SK-N-SH (cell line): ENCODE measurements at regions not wholly inside any gene's neighbourhood (a gene's known extent, or its start where the extent isn't known, plus 50 kb on each side); places are given as distances from the start of the nearest gene placed in this dataset.

Source experiments
- CTCF ChIA-PET: fragments of 300-600, 350-600 bp; formaldehyde crosslinking; extraction: SDS; loops from one replicate; lab custom pipeline; 2021; lab: Yijun Ruan, JAX
- POLR2A ChIA-PET: fragments of 350-600 bp; sonication (Branson Sonifier 250); formaldehyde crosslinking; extraction: SDS; loops from one replicate; lab custom pipeline; 2020; ENCODE audit warnings: antibody characterized with exemption, inconsistent platforms; lab: Yijun Ruan, JAX
- DNase-seq: peaks from one replicate; pipeline ENCODE4 v3.0.0; 2012
- H2AFZ ChIP-seq: fragments of 200-600 bp; sonication (generic); 2 replicates; pipeline ENCODE4 v1.8.1; 2016; ENCODE audit warnings: antibody characterized with exemption, mild to moderate bottlenecking, low read depth
- H3F3A ChIP-seq: fragments of 200-600 bp; sonication (generic); replicated peaks from 2 replicates; pipeline ENCODE3; 2016; ENCODE audit warnings: antibody characterized with exemption, mild to moderate bottlenecking; ENCODE audit not compliant: insufficient read depth
- H3K27ac ChIP-seq, 2 experiments: fragments of 200-500 bp in 1 of 2; fragments of 200-600 bp in 1 of 2; sonication (Bioruptor generic) in 1 of 2; sonication (generic), shearing (Covaris generic) in 1 of 2; 2 replicates each; pipeline versions ENCODE4 v1.5.1 to v1.6.1; 2014 to 2016; ENCODE audit warnings: low read depth in 2 of 2, inconsistent platforms in 1 of 2, low read length in 1 of 2, mild to moderate bottlenecking in 1 of 2, mixed read lengths in 1 of 2
- H3K27me3 ChIP-seq: fragments of 200-600 bp; sonication (generic), shearing (Covaris generic); 2 replicates; pipeline ENCODE4 v1.6.1; 2016; ENCODE audit warnings: mixed run types; ENCODE audit not compliant: insufficient read depth
- H3K36me3 ChIP-seq, 2 experiments: fragments of 200-500 bp in 1 of 2; fragments of 200-600 bp in 1 of 2; sonication (Bioruptor generic) in 1 of 2; sonication (generic) in 1 of 2; replicated peaks in 1 of 2; 2 replicates each; pipeline versions ENCODE3 to v1.5.1; 2014 to 2016; ENCODE audit warnings: low read length in 1 of 2, mild to moderate bottlenecking in 1 of 2; ENCODE audit not compliant: insufficient read depth in 2 of 2, control insufficient read depth in 1 of 2
- H3K4me1 ChIP-seq, 2 experiments: fragments of 200-500 bp in 1 of 2; fragments of 200-600 bp in 1 of 2; sonication (Bioruptor generic) in 1 of 2; sonication (generic), shearing (Covaris generic) in 1 of 2; 2 replicates each; pipeline versions ENCODE4 v1.5.1 to v1.6.1; 2014 to 2016; ENCODE audit warnings: low read depth in 1 of 2, low read length in 1 of 2, mixed run types in 1 of 2; ENCODE audit not compliant: insufficient read depth in 2 of 2, control insufficient read depth in 1 of 2
- H3K4me2 ChIP-seq: fragments of 200-600 bp; sonication (generic), shearing (Covaris generic); 2 replicates; pipeline ENCODE4 v1.6.1; 2017; ENCODE audit warnings: mixed run types
- H3K4me3 ChIP-seq, 2 experiments: fragments of 200-500 bp in 1 of 2; fragments of 200-600 bp in 1 of 2; sonication (Bioruptor generic) in 1 of 2; sonication (generic), shearing (Covaris generic) in 1 of 2; 2 replicates each; pipeline versions ENCODE4 v1.5.1 to v1.8.1; 2014 to 2016; ENCODE audit warnings: low read depth in 2 of 2, inconsistent platforms in 1 of 2, low read length in 1 of 2, mild to moderate bottlenecking in 1 of 2, mixed read lengths in 1 of 2, moderate library complexity in 1 of 2
- H3K79me2 ChIP-seq: fragments of 200-600 bp; sonication (generic); 2 replicates; pipeline ENCODE4 v1.8.1; 2017; ENCODE audit warnings: mild to moderate bottlenecking; ENCODE audit not compliant: insufficient read depth
- H3K9ac ChIP-seq: fragments of 200-600 bp; sonication (generic); 2 replicates; pipeline ENCODE4 v1.6.1; 2017; ENCODE audit warnings: mixed run types
- H3K9me2 ChIP-seq: fragments of 200-600 bp; sonication (generic); 2 replicates; pipeline ENCODE4 v1.6.1; 2017; ENCODE audit warnings: mixed run types
- H3K9me3 ChIP-seq: fragments of 200-600 bp; sonication (generic); 2 replicates; pipeline ENCODE4 v1.6.1; 2017; ENCODE audit warnings: mixed run types, mild to moderate bottlenecking, moderate library complexity
- H4K20me1 ChIP-seq: fragments of 200-600 bp; sonication (generic); 2 replicates; pipeline ENCODE4 v1.6.1; 2017; ENCODE audit warnings: mild to moderate bottlenecking, mixed run types; ENCODE audit not compliant: insufficient read depth
- CHD2 ChIP-seq: fragments of 150-350 bp; IDR thresholded peaks from 2 replicates; pipeline ENCODE4 v1.6.1; 2018; ENCODE audit warnings: low read length; ENCODE audit not compliant: partially characterized antibody
- ELF1 ChIP-seq: IDR thresholded peaks from 2 replicates; pipeline ENCODE4 v1.4.0; 2012
- EP300 ChIP-seq, 2 experiments: IDR thresholded peaks; 2 replicates each; pipeline versions ENCODE4 v1.4.0 to v1.6.1; 2012; ENCODE audit warnings: borderline replicate concordance in 1 of 2, low read depth in 1 of 2, low read length in 1 of 2
- EZH2phosphoT487 ChIP-seq: fragments of 200-600 bp; sonication (generic); IDR thresholded peaks from 2 replicates; pipeline ENCODE4 v1.6.1; 2017; ENCODE audit warnings: low read depth, mixed run types, mild to moderate bottlenecking, antibody characterized with exemption, moderate library complexity, borderline replicate concordance
- FOXJ3 ChIP-seq: sonication (generic); formaldehyde crosslinking; IDR thresholded peaks from 2 replicates; pipeline ENCODE4 v1.5.1; 2020; ENCODE audit warnings: mild to moderate bottlenecking, missing genetic modification reagents
- GABPA ChIP-seq: IDR thresholded peaks from 2 replicates; pipeline ENCODE4 v1.4.0; 2012; ENCODE audit warnings: low read depth, mild to moderate bottlenecking
- NFIC ChIP-seq: IDR thresholded peaks from 2 replicates; pipeline ENCODE4 v1.4.0; 2012; ENCODE audit warnings: borderline replicate concordance
- NRF1 ChIP-seq: IDR thresholded peaks from 2 replicates; pipeline ENCODE4 v1.6.1; 2012; ENCODE audit warnings: low read depth, mild to moderate bottlenecking, low read length
- POLR2AphosphoS5 ChIP-seq: IDR thresholded peaks from 2 replicates; pipeline ENCODE4 v1.6.1; 2012; ENCODE audit warnings: low read depth, low read length
- SIN3A ChIP-seq: IDR thresholded peaks from 2 replicates; pipeline ENCODE4 v1.6.1; 2012; ENCODE audit warnings: low read depth, mild to moderate bottlenecking, low read length, moderate library complexity, borderline replicate concordance
- SMC3 ChIP-seq: IDR thresholded peaks from 2 replicates; pipeline ENCODE4 v1.6.1; 2012; ENCODE audit warnings: low read depth, low read length, improper control_type of control experiment
- TCF12 ChIP-seq: IDR thresholded peaks from 2 replicates; pipeline ENCODE4 v1.4.0; 2012
- TEAD4 ChIP-seq: IDR thresholded peaks from 2 replicates; pipeline ENCODE4 v1.4.0; 2012; ENCODE audit warnings: mild to moderate bottlenecking, borderline replicate concordance; ENCODE audit not compliant: insufficient read depth
- WGBS: methylation state at CpG from one replicate; pipeline ENCODE4 v1.1.6; 2017; ENCODE audit warnings: low lambda C conversion rate; 5-methylcytosine and 5-hydroxymethylcytosine counted together
- TF ChIP-seq, protein P1 (sequence below): IDR thresholded peaks from 2 replicates; pipeline ENCODE4 v1.6.1; 2012; ENCODE audit warnings: mild to moderate bottlenecking, low read depth, low read length, moderate library complexity
- TF ChIP-seq, protein P2 (sequence below): IDR thresholded peaks from 2 replicates; pipeline ENCODE4 v1.4.0; 2012; ENCODE audit warnings: low read depth, borderline replicate concordance
- TF ChIP-seq, protein P3 (sequence below): fragments of 150-350 bp; IDR thresholded peaks from 2 replicates; pipeline ENCODE4 v1.6.1; 2016; ENCODE audit warnings: mild to moderate bottlenecking, low read depth, low read length
- TF ChIP-seq, protein P4 (sequence below): fragments of 150-350 bp; IDR thresholded peaks from 2 replicates; pipeline ENCODE4 v1.6.1; 2017; ENCODE audit warnings: antibody characterized with exemption, low read length, low read depth, borderline replicate concordance
- TF ChIP-seq, protein P5 (sequence below): IDR thresholded peaks from 2 replicates; pipeline ENCODE4 v1.4.0; 2012; ENCODE audit warnings: low read depth

DNA sequence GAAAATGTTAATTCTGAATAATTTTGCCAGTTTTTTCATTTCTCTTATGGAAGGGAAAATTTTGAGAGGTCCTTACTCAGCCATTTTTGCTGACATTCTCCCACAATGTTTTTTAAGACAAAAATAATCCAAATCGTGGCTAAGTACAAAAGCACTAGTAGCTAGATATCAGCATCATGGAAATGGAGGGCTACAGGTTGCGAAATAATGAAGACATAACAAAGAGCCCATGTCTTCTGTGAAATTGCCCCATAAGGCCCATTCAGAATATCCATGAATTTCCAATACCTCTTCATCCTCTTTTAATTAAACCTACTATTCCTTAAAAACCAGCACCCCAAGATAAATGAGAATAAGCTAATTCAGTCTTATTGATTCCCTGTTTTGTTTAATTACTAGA is 107.4 kb downstream of the HNRNPD start:
- POLR2A ChIA-PET, result no interaction called here
- WGBS, result 0% methylated on average over 2 of the region's 2 CpGs
- CTCF ChIA-PET, result no interaction called here

DNA sequence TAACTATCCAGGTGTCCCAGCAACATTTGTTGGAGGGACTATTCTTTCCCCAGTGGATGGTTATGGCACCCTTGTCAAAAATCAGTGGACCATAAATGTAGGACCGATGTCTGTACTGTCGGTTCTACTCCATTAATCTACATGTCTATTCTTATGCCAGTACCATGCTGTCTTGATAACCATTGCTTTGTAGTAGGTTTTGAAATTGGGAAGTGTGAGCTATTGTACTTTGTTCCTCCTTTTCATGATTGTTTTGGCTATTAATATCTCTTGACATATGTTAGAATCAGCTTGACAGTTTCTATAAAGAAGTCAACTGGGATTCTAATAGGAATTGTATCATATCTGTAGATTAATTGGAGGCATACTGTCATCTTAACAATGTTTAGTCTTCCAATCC is 112.7 kb downstream of the HNRNPD start:
- Histone ChIP-seq H4K20me1 (no peaks in the 10 kb centered on the region), H3K4me2 (no peak overlapping the region), H3K36me3 (no peaks in the 10 kb centered on the region), H3K4me1 (no peaks in the 10 kb centered on the region), H3K27me3 (no peaks in the 10 kb centered on the region), H3K4me3 (no peak overlapping the region), H3K27ac (no peak overlapping the region), H3K9me3 (no peaks in the 10 kb centered on the region), H3K9me2 (no peaks in the 10 kb centered on the region), H3F3A (no peaks in the 10 kb centered on the region), H2AFZ (no peak overlapping the region), H3K9ac (no peak overlapping the region), H3K79me2 (no peaks in the 10 kb centered on the region)
- no peak for DNase-seq
- WGBS, result 2% methylated on average over 2 of the region's 2 CpGs
- POLR2A ChIA-PET, result no interaction called here
- TF ChIP-seq, protein P1, sequence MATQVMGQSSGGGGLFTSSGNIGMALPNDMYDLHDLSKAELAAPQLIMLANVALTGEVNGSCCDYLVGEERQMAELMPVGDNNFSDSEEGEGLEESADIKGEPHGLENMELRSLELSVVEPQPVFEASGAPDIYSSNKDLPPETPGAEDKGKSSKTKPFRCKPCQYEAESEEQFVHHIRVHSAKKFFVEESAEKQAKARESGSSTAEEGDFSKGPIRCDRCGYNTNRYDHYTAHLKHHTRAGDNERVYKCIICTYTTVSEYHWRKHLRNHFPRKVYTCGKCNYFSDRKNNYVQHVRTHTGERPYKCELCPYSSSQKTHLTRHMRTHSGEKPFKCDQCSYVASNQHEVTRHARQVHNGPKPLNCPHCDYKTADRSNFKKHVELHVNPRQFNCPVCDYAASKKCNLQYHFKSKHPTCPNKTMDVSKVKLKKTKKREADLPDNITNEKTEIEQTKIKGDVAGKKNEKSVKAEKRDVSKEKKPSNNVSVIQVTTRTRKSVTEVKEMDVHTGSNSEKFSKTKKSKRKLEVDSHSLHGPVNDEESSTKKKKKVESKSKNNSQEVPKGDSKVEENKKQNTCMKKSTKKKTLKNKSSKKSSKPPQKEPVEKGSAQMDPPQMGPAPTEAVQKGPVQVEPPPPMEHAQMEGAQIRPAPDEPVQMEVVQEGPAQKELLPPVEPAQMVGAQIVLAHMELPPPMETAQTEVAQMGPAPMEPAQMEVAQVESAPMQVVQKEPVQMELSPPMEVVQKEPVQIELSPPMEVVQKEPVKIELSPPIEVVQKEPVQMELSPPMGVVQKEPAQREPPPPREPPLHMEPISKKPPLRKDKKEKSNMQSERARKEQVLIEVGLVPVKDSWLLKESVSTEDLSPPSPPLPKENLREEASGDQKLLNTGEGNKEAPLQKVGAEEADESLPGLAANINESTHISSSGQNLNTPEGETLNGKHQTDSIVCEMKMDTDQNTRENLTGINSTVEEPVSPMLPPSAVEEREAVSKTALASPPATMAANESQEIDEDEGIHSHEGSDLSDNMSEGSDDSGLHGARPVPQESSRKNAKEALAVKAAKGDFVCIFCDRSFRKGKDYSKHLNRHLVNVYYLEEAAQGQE, result no peak
- no peak for TF ChIP-seq GABPA
- TF ChIP-seq, protein P2, sequence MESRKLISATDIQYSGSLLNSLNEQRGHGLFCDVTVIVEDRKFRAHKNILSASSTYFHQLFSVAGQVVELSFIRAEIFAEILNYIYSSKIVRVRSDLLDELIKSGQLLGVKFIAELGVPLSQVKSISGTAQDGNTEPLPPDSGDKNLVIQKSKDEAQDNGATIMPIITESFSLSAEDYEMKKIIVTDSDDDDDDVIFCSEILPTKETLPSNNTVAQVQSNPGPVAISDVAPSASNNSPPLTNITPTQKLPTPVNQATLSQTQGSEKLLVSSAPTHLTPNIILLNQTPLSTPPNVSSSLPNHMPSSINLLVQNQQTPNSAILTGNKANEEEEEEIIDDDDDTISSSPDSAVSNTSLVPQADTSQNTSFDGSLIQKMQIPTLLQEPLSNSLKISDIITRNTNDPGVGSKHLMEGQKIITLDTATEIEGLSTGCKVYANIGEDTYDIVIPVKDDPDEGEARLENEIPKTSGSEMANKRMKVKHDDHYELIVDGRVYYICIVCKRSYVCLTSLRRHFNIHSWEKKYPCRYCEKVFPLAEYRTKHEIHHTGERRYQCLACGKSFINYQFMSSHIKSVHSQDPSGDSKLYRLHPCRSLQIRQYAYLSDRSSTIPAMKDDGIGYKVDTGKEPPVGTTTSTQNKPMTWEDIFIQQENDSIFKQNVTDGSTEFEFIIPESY, result no peak
- TF ChIP-seq, protein P3, sequence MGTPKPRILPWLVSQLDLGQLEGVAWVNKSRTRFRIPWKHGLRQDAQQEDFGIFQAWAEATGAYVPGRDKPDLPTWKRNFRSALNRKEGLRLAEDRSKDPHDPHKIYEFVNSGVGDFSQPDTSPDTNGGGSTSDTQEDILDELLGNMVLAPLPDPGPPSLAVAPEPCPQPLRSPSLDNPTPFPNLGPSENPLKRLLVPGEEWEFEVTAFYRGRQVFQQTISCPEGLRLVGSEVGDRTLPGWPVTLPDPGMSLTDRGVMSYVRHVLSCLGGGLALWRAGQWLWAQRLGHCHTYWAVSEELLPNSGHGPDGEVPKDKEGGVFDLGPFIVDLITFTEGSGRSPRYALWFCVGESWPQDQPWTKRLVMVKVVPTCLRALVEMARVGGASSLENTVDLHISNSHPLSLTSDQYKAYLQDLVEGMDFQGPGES, result no peak
- TF ChIP-seq, protein P4, sequence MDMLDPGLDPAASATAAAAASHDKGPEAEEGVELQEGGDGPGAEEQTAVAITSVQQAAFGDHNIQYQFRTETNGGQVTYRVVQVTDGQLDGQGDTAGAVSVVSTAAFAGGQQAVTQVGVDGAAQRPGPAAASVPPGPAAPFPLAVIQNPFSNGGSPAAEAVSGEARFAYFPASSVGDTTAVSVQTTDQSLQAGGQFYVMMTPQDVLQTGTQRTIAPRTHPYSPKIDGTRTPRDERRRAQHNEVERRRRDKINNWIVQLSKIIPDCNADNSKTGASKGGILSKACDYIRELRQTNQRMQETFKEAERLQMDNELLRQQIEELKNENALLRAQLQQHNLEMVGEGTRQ, result no peak
- no peak for TF ChIP-seq TEAD4
- TF ChIP-seq NFIC, result no peak
- no peak for TF ChIP-seq SMC3
- no peak for TF ChIP-seq EP300 (IDR thresholded peaks at IDR 0.05; ENCODE audit: borderline replicate concordance in 1 of 2, low read depth in 1 of 2, low read length in 1 of 2)
- TF ChIP-seq SIN3A, result no peak
- no peak for TF ChIP-seq POLR2AphosphoS5
- TF ChIP-seq CHD2, result no peak
- no peak for TF ChIP-seq TCF12
- no peak for TF ChIP-seq ELF1
- CTCF ChIA-PET, result interaction anchor here (1.0 kb wide), 1 partner anchor 47 kb away, joined by 3 read pairs; no protein-coding TSS in a partner anchor

More for the DNA sequence above, 107.4 kb downstream of the HNRNPD start:
- Histone ChIP-seq H3K4me1 (no peaks in the 10 kb centered on the region), H3K27me3 (peaks cover 14% of the 10 kb centered on the region; the same call in 1 of the 2 replicates), H3F3A (no peaks in the 10 kb centered on the region), H3K9me3 (no peaks in the 10 kb centered on the region), H3K27ac (no peak overlapping the region), H2AFZ (no peak overlapping the region), H4K20me1 (no peaks in the 10 kb centered on the region), H3K79me2 (no peaks in the 10 kb centered on the region), H3K9ac (no peak overlapping the region), H3K9me2 (no peaks in the 10 kb centered on the region), H3K4me2 (no peak overlapping the region), H3K36me3 (no peaks in the 10 kb centered on the region), H3K4me3 (no peak overlapping the region)
- DNase-seq, result no peak
- TF ChIP-seq ELF1 (no peak), FOXJ3 (CRISPR knock-in tag) (no peak), NRF1 (no peak), EZH2phosphoT487 (no peak)
- TF ChIP-seq, protein P5, sequence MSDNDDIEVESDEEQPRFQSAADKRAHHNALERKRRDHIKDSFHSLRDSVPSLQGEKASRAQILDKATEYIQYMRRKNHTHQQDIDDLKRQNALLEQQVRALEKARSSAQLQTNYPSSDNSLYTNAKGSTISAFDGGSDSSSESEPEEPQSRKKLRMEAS, result no peak
- TF ChIP-seq, protein P2, result no peak
